GM12873 (cell line): ENCODE measurements at regions not wholly inside any gene's neighbourhood (a gene's known extent, or its start where the extent isn't known, plus 50 kb on each side); places are given as distances from the start of the nearest gene placed in this dataset.

ENCODE experiments used
- CTCF ChIP-seq: IDR thresholded peaks from 2 replicates; pipeline ENCODE4 v1.5.1; 2012; ENCODE audit warnings: low read depth, mild to moderate bottlenecking, moderate library complexity, low read length, control low read depth; ENCODE audit not compliant: insufficient read depth; ENCODE audit errors: missing control alignments

GRCh38 chr1:173328961-173329360 lies 121.8 kb upstream of the TNFSF4 start:
- no peak for TF ChIP-seq CTCF

GRCh38 chr1:173329726-173330125 lies 122.6 kb upstream of the TNFSF4 start:
- TF ChIP-seq CTCF = no peak

- no peak for TF ChIP-seq CTCF
Measured at GRCh38 chr1:173330149-173330951, 123.2 kb upstream of the TNFSF4 start.

- no peak for TF ChIP-seq CTCF
Measured at GRCh38 chr1:173332026-173332425, 124.9 kb upstream of the TNFSF4 start.

- no peak for TF ChIP-seq CTCF
Measured at GRCh38 chr1:173333581-173333980, 126.5 kb upstream of the TNFSF4 start.

- TF ChIP-seq CTCF = no peak
Measured at GRCh38 chr1:173337126-173337525, 130.0 kb upstream of the TNFSF4 start.

- TF ChIP-seq CTCF = no peak
Measured at GRCh38 chr1:173341307-173341706, 134.2 kb upstream of the TNFSF4 start.
